ENCODE measurements at regions not wholly inside any gene's neighbourhood (a gene's known extent, or its start where the extent isn't known, plus 50 kb on each side); places are given as distances from the start of the nearest gene placed in this dataset.

DNA sequence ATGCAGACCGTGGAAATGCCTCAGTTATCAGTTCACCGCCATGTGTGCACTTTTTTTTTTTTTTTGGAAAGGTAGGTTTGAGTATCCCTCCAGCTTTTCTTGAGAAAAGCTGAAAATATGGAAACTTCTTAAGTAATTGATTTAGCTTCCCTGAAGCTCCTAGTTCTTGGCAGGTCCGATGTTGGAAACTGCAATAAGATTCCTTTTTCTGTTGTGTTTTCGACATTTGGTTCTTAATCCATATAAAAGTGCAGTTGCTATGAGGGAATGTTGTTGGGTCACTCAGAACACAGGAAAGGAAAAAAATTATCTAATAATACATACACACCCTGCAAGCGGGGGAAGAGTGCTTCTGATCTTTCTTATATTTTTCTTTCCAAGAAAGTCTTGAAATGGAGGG is 665.2 kb downstream of the INHBA start:
- TF ChIP-seq, protein P1, sequence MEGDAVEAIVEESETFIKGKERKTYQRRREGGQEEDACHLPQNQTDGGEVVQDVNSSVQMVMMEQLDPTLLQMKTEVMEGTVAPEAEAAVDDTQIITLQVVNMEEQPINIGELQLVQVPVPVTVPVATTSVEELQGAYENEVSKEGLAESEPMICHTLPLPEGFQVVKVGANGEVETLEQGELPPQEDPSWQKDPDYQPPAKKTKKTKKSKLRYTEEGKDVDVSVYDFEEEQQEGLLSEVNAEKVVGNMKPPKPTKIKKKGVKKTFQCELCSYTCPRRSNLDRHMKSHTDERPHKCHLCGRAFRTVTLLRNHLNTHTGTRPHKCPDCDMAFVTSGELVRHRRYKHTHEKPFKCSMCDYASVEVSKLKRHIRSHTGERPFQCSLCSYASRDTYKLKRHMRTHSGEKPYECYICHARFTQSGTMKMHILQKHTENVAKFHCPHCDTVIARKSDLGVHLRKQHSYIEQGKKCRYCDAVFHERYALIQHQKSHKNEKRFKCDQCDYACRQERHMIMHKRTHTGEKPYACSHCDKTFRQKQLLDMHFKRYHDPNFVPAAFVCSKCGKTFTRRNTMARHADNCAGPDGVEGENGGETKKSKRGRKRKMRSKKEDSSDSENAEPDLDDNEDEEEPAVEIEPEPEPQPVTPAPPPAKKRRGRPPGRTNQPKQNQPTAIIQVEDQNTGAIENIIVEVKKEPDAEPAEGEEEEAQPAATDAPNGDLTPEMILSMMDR (conservative IDR thresholded peaks at IDR 0.05; ENCODE audit: control insufficient read depth, insufficient read depth, low read depth, low read length): no peak

DNA sequence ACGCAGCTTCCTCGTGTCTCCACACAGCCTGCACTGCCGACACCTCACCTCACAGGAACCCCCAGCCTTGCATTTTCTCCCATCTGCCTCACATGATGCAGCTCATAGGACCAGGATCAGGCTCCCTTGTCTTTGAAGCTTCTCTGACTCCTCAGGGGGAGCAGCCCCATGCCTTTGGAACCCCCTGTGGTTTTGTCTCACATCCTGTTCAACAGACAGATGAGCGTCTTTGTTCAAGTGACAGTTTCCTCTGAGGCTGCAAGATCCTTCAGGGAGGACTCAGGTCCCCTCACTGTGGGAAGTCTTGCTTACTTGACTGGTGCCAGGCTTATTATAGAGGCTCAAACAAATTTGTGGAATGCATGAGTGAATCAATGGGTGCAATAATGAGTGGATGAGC is 667.1 kb downstream of the INHBA start:
- no peak for DNase-seq (ENCODE audit: low read depth)
- TF ChIP-seq, protein P1 (conservative IDR thresholded peaks at IDR 0.05; ENCODE audit: control insufficient read depth, insufficient read depth, low read depth, low read length): no peak
- no peak overlapping the region for H3K4me3 ChIP-seq (ENCODE audit: control insufficient read depth, low read depth, low read length)

More for the DNA sequence above, 665.2 kb downstream of the INHBA start:
- no peak for DNase-seq (ENCODE audit: low read depth)
- H3K4me3 ChIP-seq (ENCODE audit: control insufficient read depth, low read depth, low read length): no peak overlapping the region

DNA sequence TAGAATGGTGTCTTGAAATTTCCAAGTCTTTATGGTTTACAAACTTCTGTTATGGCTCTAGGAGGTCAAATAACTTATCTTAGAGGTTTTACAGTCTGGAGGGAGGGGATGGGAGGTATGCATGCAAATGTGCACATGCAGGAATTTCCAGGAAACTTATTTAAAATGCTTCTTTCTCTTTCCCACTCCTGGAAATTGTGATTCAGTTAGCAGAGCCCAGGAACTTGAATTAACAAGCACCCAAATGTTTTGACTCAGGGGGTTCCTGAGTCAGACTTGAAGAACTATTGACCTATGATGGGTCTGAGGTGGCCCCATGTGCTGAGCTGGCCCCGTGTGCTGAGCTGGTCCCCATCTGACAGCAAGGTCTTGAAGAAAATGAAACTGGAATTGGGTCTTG is 669.4 kb downstream of the INHBA start:
- TF ChIP-seq, protein P1 (conservative IDR thresholded peaks at IDR 0.05; ENCODE audit: control insufficient read depth, insufficient read depth, low read depth, low read length): no peak
- no peak overlapping the region for H3K4me3 ChIP-seq (ENCODE audit: control insufficient read depth, low read depth, low read length)
- peak; percentile 53 for DNase-seq (ENCODE audit: low read depth)

DNA sequence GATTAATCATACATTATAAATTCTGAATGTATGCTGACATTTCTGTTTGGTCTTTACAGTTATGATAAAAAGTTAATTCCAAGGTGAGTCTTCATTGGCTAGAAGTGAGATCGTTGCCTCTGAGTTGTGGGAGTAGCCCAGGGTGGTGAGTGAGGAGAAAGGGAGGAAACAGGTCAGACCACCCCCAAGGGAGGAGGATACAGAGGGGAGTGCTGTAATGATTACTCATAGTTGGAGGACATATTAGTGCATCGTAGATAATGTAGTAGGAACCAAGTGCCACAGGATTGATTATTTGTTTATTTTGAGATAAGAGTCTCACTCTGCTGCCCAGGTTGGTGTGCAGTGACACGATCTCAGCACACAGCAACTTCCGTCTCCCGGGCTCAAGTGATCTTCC is 672.2 kb downstream of the INHBA start:
- peak; percentile 57 for DNase-seq (ENCODE audit: low read depth)
- H3K4me3 ChIP-seq (ENCODE audit: control insufficient read depth, low read depth, low read length): no peak overlapping the region
- TF ChIP-seq, protein P1 (conservative IDR thresholded peaks at IDR 0.05; ENCODE audit: control insufficient read depth, insufficient read depth, low read depth, low read length): no peak

DNA sequence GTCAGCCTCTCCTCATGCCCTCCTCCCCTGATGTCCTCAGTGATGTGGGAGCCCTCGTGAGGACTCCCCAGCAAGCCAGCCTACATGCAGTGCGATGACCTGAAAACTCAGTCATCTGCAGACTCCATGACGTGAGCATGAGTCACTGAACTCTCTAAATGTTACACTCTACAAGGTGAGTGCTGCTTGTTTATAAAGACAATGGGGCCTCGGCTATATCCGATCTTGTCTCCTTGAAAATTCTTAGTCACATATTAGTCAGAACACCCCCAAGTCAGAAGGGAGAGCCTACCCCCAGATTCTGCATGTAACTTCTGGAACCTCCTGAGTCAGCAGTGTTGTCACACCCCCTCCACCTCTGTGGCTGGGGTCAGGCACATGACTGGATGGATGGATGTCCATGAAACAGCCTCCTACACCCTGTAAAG is 673.8 kb downstream of the INHBA start:
- TF ChIP-seq, protein P1 (conservative IDR thresholded peaks at IDR 0.05; ENCODE audit: control insufficient read depth, insufficient read depth, low read depth, low read length): no peak

DNA sequence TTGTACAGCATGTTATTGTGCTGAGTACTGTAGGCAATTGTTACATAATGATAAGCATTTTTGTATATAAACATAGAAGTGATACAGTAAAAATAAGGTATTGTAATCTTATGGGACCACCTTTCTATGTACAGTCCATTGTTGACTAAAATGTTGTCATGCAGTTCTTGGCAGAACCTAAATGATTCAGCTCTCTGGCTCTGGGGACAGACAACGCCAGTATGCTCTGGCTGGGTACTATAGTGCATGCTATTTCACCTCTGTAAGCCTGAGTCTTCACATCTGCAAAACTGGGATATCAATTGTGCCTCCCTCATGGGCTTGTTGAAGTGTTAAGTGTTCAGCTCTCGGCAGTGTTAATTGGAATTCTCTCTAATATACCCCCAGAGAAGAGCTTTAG is 674.3 kb downstream of the INHBA start:
- no peak for DNase-seq (ENCODE audit: low read depth)
- TF ChIP-seq, protein P1 (conservative IDR thresholded peaks at IDR 0.05; ENCODE audit: control insufficient read depth, insufficient read depth, low read depth, low read length): no peak
- no peak overlapping the region for H3K4me3 ChIP-seq (ENCODE audit: control insufficient read depth, low read depth, low read length)

More for the DNA sequence above, 673.8 kb downstream of the INHBA start:
- no peak overlapping the region for H3K4me3 ChIP-seq (ENCODE audit: control insufficient read depth, low read depth, low read length)
- DNase-seq (ENCODE audit: low read depth): peak; percentile 100

Data from fibroblast of mammary gland (primary cell).